H1 (cell line): ENCODE measurements at regions not wholly inside any gene's neighbourhood (a gene's known extent, or its start where the extent isn't known, plus 50 kb on each side); places are given as distances from the start of the nearest gene placed in this dataset.

Experiments used
- MAFK ChIP-seq: IDR thresholded peaks from 2 replicates; pipeline ENCODE4 v1.6.1; 2012; ENCODE audit warnings: low read depth, mild to moderate bottlenecking, improper control_type of control experiment, low read length
- POLR2A ChIP-seq, 2 experiments: IDR thresholded peaks; 1 replicate in 1 of 2; 2 replicates in 1 of 2; pipeline ENCODE4 v1.6.1; 2011; ENCODE audit warnings: low read depth in 2 of 2, low read length in 2 of 2, mild to moderate bottlenecking in 2 of 2; ENCODE audit errors: control extremely low read depth in 1 of 2
- POLR2AphosphoS5 ChIP-seq: IDR thresholded peaks from 2 replicates; pipeline ENCODE4 v1.6.1; 2011; ENCODE audit warnings: low read depth, low read length
- RFX5 ChIP-seq: IDR thresholded peaks from 2 replicates; pipeline ENCODE4 v1.6.1; 2011; ENCODE audit warnings: low read depth, low read length, improper control_type of control experiment, borderline replicate concordance
- SRF ChIP-seq: IDR thresholded peaks from 2 replicates; pipeline ENCODE4 v1.6.1; 2011; ENCODE audit warnings: mild to moderate bottlenecking, low read depth, low read length, moderate library complexity
- TEAD4 ChIP-seq: IDR thresholded peaks from 2 replicates; pipeline ENCODE4 v1.6.1; 2012; ENCODE audit warnings: low read depth, low read length, inconsistent platforms, mixed read lengths
- TF ChIP-seq, protein P1 (sequence below), 3 experiments: IDR thresholded peaks; 1 replicate in 2 of 3; 2 replicates in 1 of 3; pipeline versions ENCODE4 v1.5.1 to v1.6.1; 2011; ENCODE audit warnings: low read length in 3 of 3, mild to moderate bottlenecking in 3 of 3, inconsistent platforms in 2 of 3, low read depth in 1 of 3, moderate library complexity in 1 of 3; ENCODE audit not compliant: insufficient read depth in 1 of 3; ENCODE audit errors: control extremely low read depth in 1 of 3
- TF ChIP-seq, protein P2 (sequence below): IDR thresholded peaks from 2 replicates; pipeline ENCODE4 v1.6.1; 2011; ENCODE audit warnings: low read depth, mild to moderate bottlenecking, low read length; ENCODE audit not compliant: insufficient read depth

DNA sequence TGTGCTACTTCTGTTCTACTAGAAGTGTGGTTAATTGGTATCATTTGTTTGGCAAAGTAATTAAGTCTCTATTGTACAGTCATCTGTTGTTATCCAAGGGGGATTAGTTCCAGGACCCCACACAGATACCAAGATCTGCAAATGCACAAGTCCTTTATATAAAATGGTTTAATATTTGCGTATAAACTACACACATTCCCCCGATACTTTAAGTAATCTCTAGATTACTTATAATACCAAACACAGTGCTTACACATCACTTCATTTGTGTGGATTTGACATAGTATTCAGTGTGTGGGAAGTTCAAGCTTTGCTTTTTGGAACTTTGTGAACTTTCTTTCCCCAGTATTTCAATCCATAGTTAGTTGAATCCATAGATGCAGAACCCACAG is 50.5 kb upstream of the ABI3BP start:
- no peak for TF ChIP-seq POLR2A (IDR thresholded peaks at IDR 0.05; ENCODE audit: control extremely low read depth in 1 of 2, low read depth in 2 of 2, low read length in 2 of 2)
- TF ChIP-seq, protein P1, sequence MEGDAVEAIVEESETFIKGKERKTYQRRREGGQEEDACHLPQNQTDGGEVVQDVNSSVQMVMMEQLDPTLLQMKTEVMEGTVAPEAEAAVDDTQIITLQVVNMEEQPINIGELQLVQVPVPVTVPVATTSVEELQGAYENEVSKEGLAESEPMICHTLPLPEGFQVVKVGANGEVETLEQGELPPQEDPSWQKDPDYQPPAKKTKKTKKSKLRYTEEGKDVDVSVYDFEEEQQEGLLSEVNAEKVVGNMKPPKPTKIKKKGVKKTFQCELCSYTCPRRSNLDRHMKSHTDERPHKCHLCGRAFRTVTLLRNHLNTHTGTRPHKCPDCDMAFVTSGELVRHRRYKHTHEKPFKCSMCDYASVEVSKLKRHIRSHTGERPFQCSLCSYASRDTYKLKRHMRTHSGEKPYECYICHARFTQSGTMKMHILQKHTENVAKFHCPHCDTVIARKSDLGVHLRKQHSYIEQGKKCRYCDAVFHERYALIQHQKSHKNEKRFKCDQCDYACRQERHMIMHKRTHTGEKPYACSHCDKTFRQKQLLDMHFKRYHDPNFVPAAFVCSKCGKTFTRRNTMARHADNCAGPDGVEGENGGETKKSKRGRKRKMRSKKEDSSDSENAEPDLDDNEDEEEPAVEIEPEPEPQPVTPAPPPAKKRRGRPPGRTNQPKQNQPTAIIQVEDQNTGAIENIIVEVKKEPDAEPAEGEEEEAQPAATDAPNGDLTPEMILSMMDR (IDR thresholded peaks at IDR 0.05; ENCODE audit: control extremely low read depth in 1 of 3, insufficient read depth in 1 of 3, low read depth in 1 of 3, low read length in 3 of 3), result no peak
- no peak for TF ChIP-seq RFX5
- TF ChIP-seq MAFK, result no peak
- no peak for TF ChIP-seq TEAD4
- no peak for TF ChIP-seq POLR2AphosphoS5
- TF ChIP-seq, protein P2, sequence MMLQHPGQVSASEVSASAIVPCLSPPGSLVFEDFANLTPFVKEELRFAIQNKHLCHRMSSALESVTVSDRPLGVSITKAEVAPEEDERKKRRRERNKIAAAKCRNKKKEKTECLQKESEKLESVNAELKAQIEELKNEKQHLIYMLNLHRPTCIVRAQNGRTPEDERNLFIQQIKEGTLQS, result no peak
- TF ChIP-seq SRF, result no peak
